IMR-90 (cell line): ENCODE measurements at regions not wholly inside any gene's neighbourhood (a gene's known extent, or its start where the extent isn't known, plus 50 kb on each side); places are given as distances from the start of the nearest gene placed in this dataset.
A peak's percentile ranks its signal among the peaks of the same experiment; 100 is the strongest.

Source experiments
- ATAC-seq: fragments of 200-7000 bp; cut with Tn5 transposase; 2 replicates; pipeline ENCODE4 v1.9.1; 2020; ENCODE audit warnings: low read depth, mild to moderate bottlenecking, moderate library complexity
- BruUV-seq: library from RNA; stranded (reverse); fragments of 400-500 nt; replicated peaks from 2 replicates; lab custom pipeline; 2021; lab: Mats Ljungman, UMichigan
- CTCF ChIA-PET: fragments of 300-600 bp; formaldehyde crosslinking; extraction: SDS; loops from one replicate; lab custom pipeline; 2021; ENCODE audit warnings: antibody characterized with exemption; lab: Yijun Ruan, JAX
- POLR2A ChIA-PET: fragments of 300-600 bp; sonication (Branson Sonifier 250); formaldehyde crosslinking; loops from one replicate; lab custom pipeline; 2022; ENCODE audit warnings: antibody characterized with exemption; ENCODE audit not compliant: unreplicated experiment; lab: Charles Lee
- DNase-seq: peaks from one replicate; pipeline ENCODE4 v3.0.0; 2013
- H2AFZ ChIP-seq: replicated peaks from 2 replicates; pipeline ENCODE3; 2013; ENCODE audit warnings: low read length, mild to moderate bottlenecking; ENCODE audit not compliant: poor library complexity
- H2AK5ac ChIP-seq: 2 replicates; pipeline ENCODE4 v1.6.1; 2013; ENCODE audit warnings: low read depth, low read length, inconsistent platforms
- H2AK9ac ChIP-seq: replicated peaks from 2 replicates; pipeline ENCODE3; 2013; ENCODE audit warnings: mild to moderate bottlenecking, low read depth, low read length, moderate library complexity; ENCODE audit not compliant: poor library complexity
- H2BK120ac ChIP-seq: 2 replicates; pipeline ENCODE4 v1.6.1; 2013; ENCODE audit warnings: low read depth, low read length, inconsistent platforms
- H2BK15ac ChIP-seq: 3 replicates; pipeline ENCODE4 v1.6.1; 2013; ENCODE audit warnings: low read depth, low read length, inconsistent platforms
- H2BK20ac ChIP-seq: 2 replicates; pipeline ENCODE4 v1.6.1; 2013; ENCODE audit warnings: low read depth, mild to moderate bottlenecking, inconsistent platforms, low read length, moderate library complexity
- H2BK5ac ChIP-seq: 2 replicates; pipeline ENCODE4 v1.6.1; 2013; ENCODE audit warnings: mild to moderate bottlenecking, low read depth, low read length, inconsistent platforms; ENCODE audit not compliant: poor library complexity, severe bottlenecking
- H3K14ac ChIP-seq: replicated peaks from 2 replicates; pipeline ENCODE4 v1.6.1; 2013; ENCODE audit warnings: low read depth, low read length, inconsistent platforms
- H3K18ac ChIP-seq: 2 replicates; pipeline ENCODE4 v1.6.1; 2013; ENCODE audit warnings: low read depth, low read length, control low read depth
- H3K23ac ChIP-seq: 2 replicates; pipeline ENCODE4 v1.6.1; 2013; ENCODE audit warnings: low read depth, low read length, inconsistent platforms
- H3K27ac ChIP-seq: 2 replicates; pipeline ENCODE4 v1.5.1; 2013; ENCODE audit warnings: mild to moderate bottlenecking, control low read depth, low read length; ENCODE audit not compliant: insufficient read depth
- H3K27me3 ChIP-seq: 2 replicates; pipeline ENCODE4 v1.6.1; 2013; ENCODE audit warnings: low read length; ENCODE audit not compliant: control insufficient read depth, insufficient read depth
- H3K36me3 ChIP-seq: 2 replicates; pipeline ENCODE4 v1.6.1; 2013; ENCODE audit warnings: low read length, mixed read lengths; ENCODE audit not compliant: control insufficient read depth, insufficient read depth
- H3K4ac ChIP-seq: 2 replicates; pipeline ENCODE4 v1.6.1; 2013; ENCODE audit warnings: low read depth, low read length, inconsistent platforms
- H3K4me1 ChIP-seq: 2 replicates; pipeline ENCODE4 v1.6.1; 2013; ENCODE audit warnings: low read length, mixed read lengths; ENCODE audit not compliant: control insufficient read depth, insufficient read depth
- H3K4me2 ChIP-seq: 2 replicates; pipeline ENCODE4 v1.6.1; 2013; ENCODE audit warnings: low read depth, mild to moderate bottlenecking, control low read depth, low read length, moderate library complexity
- H3K4me3 ChIP-seq: 2 replicates; pipeline ENCODE4 v1.5.1; 2013; ENCODE audit warnings: low read depth, mild to moderate bottlenecking, control low read depth, low read length, moderate library complexity; ENCODE audit not compliant: insufficient read depth
- H3K56ac ChIP-seq: 2 replicates; pipeline ENCODE4 v1.6.1; 2013; ENCODE audit warnings: low read length, inconsistent platforms; ENCODE audit not compliant: insufficient read depth; ENCODE audit errors: extremely low read depth
- H3K79me1 ChIP-seq, 2 experiments: 2 replicates each; pipeline ENCODE4 v1.6.1; 2013; ENCODE audit warnings: low read length in 2 of 2, inconsistent platforms in 1 of 2, low read depth in 1 of 2
- H3K9ac ChIP-seq: 2 replicates; pipeline ENCODE4 v1.6.1; 2013; ENCODE audit warnings: low read depth, low read length, control low read depth
- H3K9me1 ChIP-seq: 2 replicates; pipeline ENCODE4 v1.6.1; 2013; ENCODE audit warnings: low read length, inconsistent platforms; ENCODE audit not compliant: insufficient read depth
- H3K9me3 ChIP-seq: 2 replicates; pipeline ENCODE4 v1.6.1; 2013; ENCODE audit warnings: low read length; ENCODE audit not compliant: control insufficient read depth, insufficient read depth
- H4K20me1 ChIP-seq: 2 replicates; pipeline ENCODE4 v1.6.1; 2013; ENCODE audit warnings: low read length, inconsistent platforms; ENCODE audit not compliant: insufficient read depth
- H4K5ac ChIP-seq: 2 replicates; pipeline ENCODE4 v1.6.1; 2013; ENCODE audit warnings: mild to moderate bottlenecking, low read depth, low read length, control low read depth
- H4K8ac ChIP-seq, 2 experiments: 2 replicates each; pipeline ENCODE4 v1.6.1; 2013; ENCODE audit warnings: low read depth in 2 of 2, low read length in 2 of 2, control low read depth in 1 of 2, inconsistent platforms in 1 of 2
- H4K91ac ChIP-seq: 2 replicates; pipeline ENCODE4 v1.6.1; 2013; ENCODE audit warnings: low read depth, low read length, inconsistent platforms; ENCODE audit not compliant: insufficient read depth
- BHLHE40 ChIP-seq: fragments of 150-350 bp; IDR thresholded peaks from 2 replicates; pipeline ENCODE4 v1.6.1; 2016; ENCODE audit warnings: mild to moderate bottlenecking, low read depth, low read length
- CEBPB ChIP-seq: IDR thresholded peaks from 2 replicates; pipeline ENCODE4 v1.6.1; 2012; ENCODE audit warnings: low read depth, low read length, improper control_type of control experiment
- CHD1 ChIP-seq: IDR thresholded peaks from 2 replicates; pipeline ENCODE4 v1.6.1; 2012; ENCODE audit warnings: low read depth, low read length, improper control_type of control experiment
- ELK1 ChIP-seq: fragments of 150-350 bp; IDR thresholded peaks from 2 replicates; pipeline ENCODE4 v1.6.1; 2016; ENCODE audit warnings: low read depth, mild to moderate bottlenecking, low read length, moderate library complexity, borderline replicate concordance
- FOS ChIP-seq: fragments of 150-350 bp; IDR thresholded peaks from 2 replicates; pipeline ENCODE4 v1.6.1; 2016; ENCODE audit warnings: low read depth, low read length
- MAFK ChIP-seq: IDR thresholded peaks from 2 replicates; pipeline ENCODE4 v1.6.1; 2012; ENCODE audit warnings: low read depth, low read length, improper control_type of control experiment
- MAZ ChIP-seq: IDR thresholded peaks from 2 replicates; pipeline ENCODE4 v1.6.1; 2012; ENCODE audit warnings: low read depth, mild to moderate bottlenecking, low read length, improper control_type of control experiment, moderate library complexity, borderline replicate concordance
- MXI1 ChIP-seq: IDR thresholded peaks from 2 replicates; pipeline ENCODE4 v1.6.1; 2012; ENCODE audit warnings: low read depth, mild to moderate bottlenecking, low read length, moderate library complexity, borderline replicate concordance
- NFE2L2 ChIP-seq: fragments of 150-350 bp; IDR thresholded peaks from 2 replicates; pipeline ENCODE4 v1.6.1; 2016; ENCODE audit warnings: low read depth, mild to moderate bottlenecking, low read length
- POLR2A ChIP-seq: IDR thresholded peaks from 2 replicates; pipeline ENCODE4 v1.6.1; 2012; ENCODE audit warnings: mild to moderate bottlenecking, low read depth, low read length
- RAD21 ChIP-seq: IDR thresholded peaks from 2 replicates; pipeline ENCODE4 v1.6.1; 2012; ENCODE audit warnings: low read length, improper control_type of control experiment
- RCOR1 ChIP-seq: IDR thresholded peaks from 2 replicates; pipeline ENCODE4 v1.6.1; 2012; ENCODE audit warnings: mild to moderate bottlenecking, low read length, improper control_type of control experiment; ENCODE audit not compliant: insufficient replicate concordance
- RFX5 ChIP-seq: IDR thresholded peaks from 2 replicates; pipeline ENCODE4 v1.8.0; 2012; ENCODE audit warnings: low read depth, mild to moderate bottlenecking, low read length, moderate library complexity
- SMC3 ChIP-seq: fragments of 150-350 bp; IDR thresholded peaks from 2 replicates; pipeline ENCODE4 v1.6.1; 2016; ENCODE audit warnings: low read depth, mild to moderate bottlenecking, antibody characterized with exemption, low read length, moderate library complexity
- USF2 ChIP-seq: fragments of 150-350 bp; IDR thresholded peaks from 2 replicates; pipeline ENCODE4 v1.6.1; 2017; ENCODE audit warnings: mild to moderate bottlenecking, antibody characterized with exemption, low read length, low read depth
- WGBS, 2 experiments: methylation state at CpG; one replicate each; pipeline versions ENCODE4 v1.1.5 to v1.1.7; 2013; ENCODE audit warnings: missing lambda C conversion rate in 2 of 2; ENCODE audit not compliant: insufficient read length in 1 of 2; ENCODE audit errors: extremely low coverage in 2 of 2; 5-methylcytosine and 5-hydroxymethylcytosine counted together
- dilution Hi-C: fragments of 300-500 bp; cut with HindIII; formaldehyde crosslinking; loops from one replicate; pipeline ENCODE4 v1.14.3; 2018; ENCODE audit warnings: low sequenced_read_pairs; ENCODE audit not compliant: unreplicated experiment
- in situ Hi-C: fragments of 300-500 bp; cut with MboI; formaldehyde crosslinking; loops from 3 replicates; pipeline ENCODE4 v1.14.3; 2019; ENCODE audit warnings: low sequenced_read_pairs, inconsistent platforms, mixed read lengths
- intact Hi-C: fragments of 100-400 bp; cut with micrococcal nuclease; formaldehyde crosslinking; loops from 2 replicates; pipeline ENCODE4 v1.10.0; 2022
- TF ChIP-seq, protein P1 (sequence below): conservative IDR thresholded peaks from 2 replicates; pipeline ENCODE4 v1.5.1; 2012; ENCODE audit warnings: mild to moderate bottlenecking, low read depth, low read length, improper control_type of control experiment

GRCh38 chr3:178137206-178137605 lies 399.0 kb upstream of the KCNMB2 start:
- no peaks in the 10 kb centered on the region for H3K9me3 ChIP-seq
- no peak overlapping the region; the same call in 1 of the 2 replicates for H2AK5ac ChIP-seq
- dilution Hi-C loops (no loop called here), intact Hi-C loops (no loop called here), in situ Hi-C loops (no loop called here)
- no peak overlapping the region for H2BK20ac ChIP-seq
- no peak overlapping the region for H3K56ac ChIP-seq
- no CpG with 5 or more reads among the region's 4 CpGs for WGBS, 2 experiments
- ChIA-PET CTCF (no interaction called here), POLR2A (interaction anchor here (0.5 kb wide), 1 partner anchor 46 kb away, joined by 4 read pairs; no protein-coding TSS in a partner anchor)
- H3K79me1 ChIP-seq = no peaks in the 10 kb centered on the region
- no peaks in the 10 kb centered on the region for H3K27me3 ChIP-seq
- no peak overlapping the region for H3K14ac ChIP-seq
- no TSS peak for BruUV-seq
- H2BK15ac ChIP-seq = no peak overlapping the region
- H2AK9ac ChIP-seq = no peak overlapping the region
- H3K18ac ChIP-seq = peak overlapping the region; percentile 47; the same call in 1 of the 2 replicates
- H3K27ac ChIP-seq = no peak overlapping the region
- no peaks in the 10 kb centered on the region for H3K9me1 ChIP-seq
- no peak overlapping the region for H3K4ac ChIP-seq
- H2BK5ac ChIP-seq = no peak overlapping the region
- no peak overlapping the region for H3K4me3 ChIP-seq
- TF ChIP-seq BHLHE40 (no peak), CEBPB (no peak), RFX5 (no peak), MAFK (no peak), RCOR1 (no peak), NFE2L2 (no peak), MXI1 (no peak), POLR2A (no peak), FOS (no peak), USF2 (no peak), SMC3 (no peak), CHD1 (no peak), ELK1 (no peak), RAD21 (no peak), MAZ (no peak)
- TF ChIP-seq, protein P1, sequence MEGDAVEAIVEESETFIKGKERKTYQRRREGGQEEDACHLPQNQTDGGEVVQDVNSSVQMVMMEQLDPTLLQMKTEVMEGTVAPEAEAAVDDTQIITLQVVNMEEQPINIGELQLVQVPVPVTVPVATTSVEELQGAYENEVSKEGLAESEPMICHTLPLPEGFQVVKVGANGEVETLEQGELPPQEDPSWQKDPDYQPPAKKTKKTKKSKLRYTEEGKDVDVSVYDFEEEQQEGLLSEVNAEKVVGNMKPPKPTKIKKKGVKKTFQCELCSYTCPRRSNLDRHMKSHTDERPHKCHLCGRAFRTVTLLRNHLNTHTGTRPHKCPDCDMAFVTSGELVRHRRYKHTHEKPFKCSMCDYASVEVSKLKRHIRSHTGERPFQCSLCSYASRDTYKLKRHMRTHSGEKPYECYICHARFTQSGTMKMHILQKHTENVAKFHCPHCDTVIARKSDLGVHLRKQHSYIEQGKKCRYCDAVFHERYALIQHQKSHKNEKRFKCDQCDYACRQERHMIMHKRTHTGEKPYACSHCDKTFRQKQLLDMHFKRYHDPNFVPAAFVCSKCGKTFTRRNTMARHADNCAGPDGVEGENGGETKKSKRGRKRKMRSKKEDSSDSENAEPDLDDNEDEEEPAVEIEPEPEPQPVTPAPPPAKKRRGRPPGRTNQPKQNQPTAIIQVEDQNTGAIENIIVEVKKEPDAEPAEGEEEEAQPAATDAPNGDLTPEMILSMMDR = no peak
- H4K8ac ChIP-seq = no peak overlapping the region
- peak; percentile 10 for DNase-seq
- H2BK120ac ChIP-seq = no peak overlapping the region; the same call in 1 of the 2 replicates
- no peaks in the 10 kb centered on the region for H4K20me1 ChIP-seq
- H3K23ac ChIP-seq = peak overlapping the region; percentile 31; the same call in 1 of the 2 replicates
- no peaks in the 10 kb centered on the region for H3K36me3 ChIP-seq
- no peak overlapping the region for H3K4me2 ChIP-seq
- peak; percentile 59 for ATAC-seq
- H4K91ac ChIP-seq = no peak overlapping the region
- peak overlapping the region; percentile 64 for H2AFZ ChIP-seq
- no peak overlapping the region for H3K9ac ChIP-seq
- peaks cover 4% of the 10 kb centered on the region for H3K4me1 ChIP-seq
- H4K5ac ChIP-seq = peak overlapping the region; percentile 12; the same call in 1 of the 2 replicates
